Activated CD8-positive, alpha-beta T cell treated with anti-CD3 and anti-CD28 coated beads for 36 hours (primary cell): ENCODE measurements at regions not wholly inside any gene's neighbourhood (a gene's known extent, or its start where the extent isn't known, plus 50 kb on each side); places are given as distances from the start of the nearest gene placed in this dataset.

Experiments
- ATAC-seq: fragments of 200-7000 bp; cut with Tn5 transposase; one replicate; pipeline ENCODE4 v1.10.0; 2021; ENCODE audit warnings: mild to moderate bottlenecking, moderate library complexity
- CTCF ChIA-PET: fragments of 350-600 bp; sonication (Branson Sonifier 250); formaldehyde crosslinking; loops from one replicate; lab custom pipeline; 2021; ENCODE audit warnings: antibody characterized with exemption; lab: Charles Lee
- POLR2A ChIA-PET: fragments of 350-600 bp; sonication (Branson Sonifier 250); formaldehyde crosslinking; loops from one replicate; lab custom pipeline; 2021; ENCODE audit warnings: antibody characterized with exemption; lab: Charles Lee
- DNase-seq: peaks from one replicate; pipeline ENCODE4 v3.0.0-alpha.2; 2020
- H3K27ac Mint-ChIP-seq: one replicate; pipeline ENCODE4 v1.8.0; 2021; ENCODE audit warnings: mild to moderate bottlenecking, mixed read lengths
- H3K27me3 Mint-ChIP-seq: one replicate; pipeline ENCODE4 v1.8.0; 2021; ENCODE audit warnings: mixed read lengths
- H3K36me3 Mint-ChIP-seq: one replicate; pipeline ENCODE4 v1.8.0; 2021; ENCODE audit warnings: low read depth, mixed read lengths
- H3K4me1 Mint-ChIP-seq: one replicate; pipeline ENCODE4 v1.8.0; 2021; ENCODE audit warnings: low read depth, mixed read lengths
- H3K4me3 Mint-ChIP-seq: one replicate; pipeline ENCODE4 v1.8.0; 2021; ENCODE audit warnings: mild to moderate bottlenecking, moderate library complexity, mixed read lengths
- H3K9me3 Mint-ChIP-seq: one replicate; pipeline ENCODE4 v1.8.0; 2021; ENCODE audit warnings: mixed read lengths
- intact Hi-C: fragments of 100-400 bp; cut with micrococcal nuclease; formaldehyde crosslinking; loops from one replicate; pipeline ENCODE4 v1.10.0; 2022
- TF ChIP-seq, protein P1 (sequence below): fragments of 200-600 bp; IDR thresholded peaks from one replicate; pipeline ENCODE4 v1.8.0; 2022; ENCODE audit warnings: antibody characterized with exemption, mild to moderate bottlenecking

DNA sequence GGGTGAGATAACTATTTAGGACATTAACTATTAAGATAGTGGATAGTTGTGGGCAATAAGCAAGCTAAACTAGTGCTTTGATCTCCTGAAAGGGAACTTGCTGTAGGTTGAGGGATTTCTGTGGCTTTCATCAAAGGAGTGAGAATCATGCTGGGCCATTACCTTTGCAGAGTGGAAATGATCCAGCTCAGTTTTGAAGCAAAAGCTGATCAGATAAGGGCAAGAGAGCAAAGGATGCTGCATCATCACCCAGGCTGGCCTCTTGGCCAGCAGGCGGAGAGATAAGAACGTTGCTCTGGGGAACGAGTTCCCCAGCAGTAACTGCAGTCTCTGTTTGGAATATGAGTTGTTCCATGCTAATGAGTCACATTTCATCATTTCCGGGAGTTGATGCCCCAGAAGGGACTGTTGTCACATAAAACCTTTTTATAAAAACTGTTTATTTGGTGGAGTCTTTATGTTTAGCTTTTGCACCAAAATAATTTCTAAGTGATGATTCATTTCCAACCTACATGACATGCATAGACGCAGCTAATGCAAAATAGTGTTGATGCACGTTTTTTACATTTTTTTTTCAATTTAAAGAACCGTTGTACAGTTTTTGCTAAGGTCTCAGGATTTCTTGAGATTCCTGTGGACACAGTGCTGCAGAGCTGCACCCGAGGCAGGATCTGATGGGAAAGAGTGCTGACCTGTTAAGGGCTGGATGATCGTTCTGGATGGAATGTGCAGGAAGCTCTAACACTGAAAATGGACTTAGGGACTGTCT lies 99.3 kb downstream of the ACTBL2 start:
- CTCF ChIA-PET, result interaction anchor here (0.8 kb wide), 1 partner anchor 85 kb away, joined by 3 read pairs; no protein-coding TSS in a partner anchor
- Mint-ChIP-seq H3K27me3 (peaks cover 1% of the 10 kb centered on the region), H3K4me3 (no peak overlapping the region), H3K9me3 (no peaks in the 10 kb centered on the region), H3K27ac (no peak overlapping the region), H3K36me3 (no peaks in the 10 kb centered on the region), H3K4me1 (no peaks in the 10 kb centered on the region)
- ATAC-seq (peak; percentile 73), DNase-seq (peak; percentile 31)
- TF ChIP-seq, protein P1, sequence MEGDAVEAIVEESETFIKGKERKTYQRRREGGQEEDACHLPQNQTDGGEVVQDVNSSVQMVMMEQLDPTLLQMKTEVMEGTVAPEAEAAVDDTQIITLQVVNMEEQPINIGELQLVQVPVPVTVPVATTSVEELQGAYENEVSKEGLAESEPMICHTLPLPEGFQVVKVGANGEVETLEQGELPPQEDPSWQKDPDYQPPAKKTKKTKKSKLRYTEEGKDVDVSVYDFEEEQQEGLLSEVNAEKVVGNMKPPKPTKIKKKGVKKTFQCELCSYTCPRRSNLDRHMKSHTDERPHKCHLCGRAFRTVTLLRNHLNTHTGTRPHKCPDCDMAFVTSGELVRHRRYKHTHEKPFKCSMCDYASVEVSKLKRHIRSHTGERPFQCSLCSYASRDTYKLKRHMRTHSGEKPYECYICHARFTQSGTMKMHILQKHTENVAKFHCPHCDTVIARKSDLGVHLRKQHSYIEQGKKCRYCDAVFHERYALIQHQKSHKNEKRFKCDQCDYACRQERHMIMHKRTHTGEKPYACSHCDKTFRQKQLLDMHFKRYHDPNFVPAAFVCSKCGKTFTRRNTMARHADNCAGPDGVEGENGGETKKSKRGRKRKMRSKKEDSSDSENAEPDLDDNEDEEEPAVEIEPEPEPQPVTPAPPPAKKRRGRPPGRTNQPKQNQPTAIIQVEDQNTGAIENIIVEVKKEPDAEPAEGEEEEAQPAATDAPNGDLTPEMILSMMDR, result no peak
- POLR2A ChIA-PET, result no interaction called here
- intact Hi-C loops, result no loop called here

DNA sequence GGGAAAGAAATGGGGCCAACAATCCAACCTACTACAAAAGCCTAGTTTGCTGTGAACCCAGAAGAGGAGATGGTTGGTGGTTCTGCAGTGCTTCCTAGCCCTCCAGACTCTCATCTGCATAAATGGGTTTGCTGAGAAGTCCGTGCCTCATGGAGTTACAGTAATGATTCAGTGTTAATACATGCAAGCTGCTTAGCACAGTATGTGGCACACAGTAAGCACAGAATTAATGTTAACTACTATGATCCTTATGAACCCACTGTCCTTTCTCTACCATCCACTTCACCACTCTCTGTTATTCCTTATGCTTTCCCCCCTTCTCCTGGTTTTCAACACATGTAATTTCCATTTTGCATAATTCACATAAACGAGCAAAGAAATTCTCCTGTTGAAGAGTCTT lies 100.0 kb downstream of the ACTBL2 start:
- Mint-ChIP-seq H3K27ac (no peak overlapping the region), H3K9me3 (no peaks in the 10 kb centered on the region), H3K4me1 (no peaks in the 10 kb centered on the region), H3K4me3 (no peak overlapping the region), H3K36me3 (no peaks in the 10 kb centered on the region), H3K27me3 (peaks cover 1% of the 10 kb centered on the region)
- intact Hi-C loops, result no loop called here
- DNase-seq (no peak), ATAC-seq (no peak)
- POLR2A ChIA-PET, result no interaction called here
- CTCF ChIA-PET, result no interaction called here
- TF ChIP-seq, protein P1, result no peak

DNA sequence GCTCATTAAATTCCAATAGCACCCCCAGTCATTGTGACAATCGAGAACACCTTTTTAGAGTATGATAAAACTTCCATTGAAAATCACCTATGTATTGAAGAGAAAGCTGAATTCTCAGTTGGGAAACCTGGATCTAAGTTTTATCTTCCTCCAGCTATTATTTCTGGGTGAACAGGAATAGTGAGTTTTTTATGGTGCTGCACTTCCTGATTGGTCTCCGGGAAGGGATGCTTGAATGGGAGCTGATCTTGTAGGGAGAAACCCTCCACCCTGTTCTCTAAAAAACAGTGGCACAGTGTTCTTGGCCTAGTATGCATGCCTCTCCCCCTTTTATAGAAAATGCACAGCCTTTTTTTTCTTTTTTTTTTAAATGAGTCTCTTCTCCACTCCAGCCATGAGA lies 112.2 kb downstream of the ACTBL2 start:
- no peak overlapping the region for H3K4me3 Mint-ChIP-seq
- no peak overlapping the region for H3K27ac Mint-ChIP-seq
- POLR2A ChIA-PET, result no interaction called here
- ATAC-seq, result no peak
- no peak for DNase-seq
- intact Hi-C loops, result no loop called here
- no peaks in the 10 kb centered on the region for H3K4me1 Mint-ChIP-seq
- CTCF ChIA-PET, result interaction anchor here (0.6 to 0.7 kb wide), 2 partner anchors 21 to 30 kb away, joined by 3 read pairs; no protein-coding TSS in a partner anchor
- H3K9me3 Mint-ChIP-seq, result no peaks in the 10 kb centered on the region
- TF ChIP-seq, protein P1, result no peak
- no peaks in the 10 kb centered on the region for H3K36me3 Mint-ChIP-seq
- peaks cover 13% of the 10 kb centered on the region for H3K27me3 Mint-ChIP-seq

DNA sequence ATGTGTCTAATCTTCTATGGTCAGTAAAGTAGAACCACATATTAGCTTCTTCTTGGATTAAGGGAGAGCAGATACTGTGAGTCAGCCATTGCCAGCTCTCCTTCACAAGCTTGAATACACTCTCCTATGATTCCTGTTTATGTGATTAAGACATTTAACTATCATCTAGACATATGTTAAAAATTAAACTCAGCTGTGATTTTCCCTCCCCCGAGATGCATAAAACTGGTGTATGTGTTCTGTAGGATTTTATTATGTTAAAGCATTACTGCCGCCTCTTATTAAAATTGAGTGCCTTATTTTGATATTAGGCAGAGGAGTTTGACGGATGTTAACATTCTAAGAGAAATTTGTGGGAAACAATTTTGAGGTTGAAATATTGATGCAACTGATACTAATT lies 114.6 kb downstream of the ACTBL2 start:
- ChIA-PET CTCF (no interaction called here), POLR2A (interaction anchor here (0.6 kb wide), 1 partner anchor 10 kb away, joined by 3 read pairs; no protein-coding TSS in a partner anchor)
- Mint-ChIP-seq H3K36me3 (no peaks in the 10 kb centered on the region), H3K4me3 (no peak overlapping the region), H3K9me3 (no peaks in the 10 kb centered on the region), H3K27ac (no peak overlapping the region), H3K4me1 (no peaks in the 10 kb centered on the region), H3K27me3 (peaks cover 10% of the 10 kb centered on the region)
- DNase-seq, result no peak
- intact Hi-C loops, result no loop called here
- TF ChIP-seq, protein P1, result no peak
- ATAC-seq, result no peak

DNA sequence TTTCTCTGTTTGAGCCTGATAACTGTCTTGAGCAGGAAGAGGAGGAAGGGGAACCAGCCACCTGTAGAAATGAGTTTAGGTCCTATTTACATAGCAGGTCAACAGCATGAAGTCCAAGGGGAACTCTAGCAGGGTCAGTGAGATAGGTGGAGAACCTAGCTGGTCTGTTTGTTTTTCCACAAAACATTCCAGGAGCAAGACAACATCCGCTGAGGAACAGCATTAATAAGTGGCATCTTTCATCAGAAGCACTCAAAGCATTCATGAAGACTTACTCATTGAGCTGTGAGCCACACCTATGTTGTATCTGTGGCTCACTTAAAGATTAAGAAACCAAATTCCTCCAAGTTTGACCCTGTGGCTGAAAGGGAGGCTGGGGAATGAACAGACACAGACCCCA lies 115.9 kb downstream of the ACTBL2 start:
- POLR2A ChIA-PET, result interaction anchor here (0.5 kb wide), 1 partner anchor 205 kb away, joined by 3 read pairs; no protein-coding TSS in a partner anchor
- H3K4me3 Mint-ChIP-seq, result no peak overlapping the region
- ATAC-seq (no peak), DNase-seq (no peak)
- peaks cover 4% of the 10 kb centered on the region for H3K27me3 Mint-ChIP-seq
- no peak overlapping the region for H3K27ac Mint-ChIP-seq
- CTCF ChIA-PET, result interaction anchor here (1.3 kb wide), 1 partner anchor 69 kb away, joined by 4 read pairs; no protein-coding TSS in a partner anchor
- intact Hi-C loops, result no loop called here
- no peaks in the 10 kb centered on the region for H3K9me3 Mint-ChIP-seq
- no peaks in the 10 kb centered on the region for H3K36me3 Mint-ChIP-seq
- no peaks in the 10 kb centered on the region for H3K4me1 Mint-ChIP-seq
- TF ChIP-seq, protein P1, result no peak
